ENCODE measurements at regions not wholly inside any gene's neighbourhood (a gene's known extent, or its start where the extent isn't known, plus 50 kb on each side); places are given as distances from the start of the nearest gene placed in this dataset.

DNA sequence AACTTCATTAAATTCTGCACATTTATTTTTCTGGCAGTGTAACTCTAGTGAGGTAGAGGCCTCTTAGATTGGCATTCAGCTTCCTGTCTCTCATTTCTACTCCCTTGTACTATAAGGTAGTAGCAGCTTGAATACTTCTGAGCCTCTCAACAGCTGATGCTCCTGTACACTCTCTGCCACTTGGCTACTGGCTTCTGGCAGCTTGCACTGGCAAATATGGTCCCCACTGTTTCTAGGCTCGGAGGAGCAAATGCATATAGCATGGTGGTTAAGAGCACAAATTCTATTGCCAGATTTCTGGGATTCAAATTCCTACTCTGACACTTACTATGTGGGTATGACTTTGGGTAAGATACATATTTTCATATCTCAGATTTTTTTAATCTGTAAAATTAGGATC, 292.8 kb upstream of the ADGRB3 start:
- 27% methylated on average over 1 of the region's 1 CpG for WGBS (ENCODE audit: insufficient coverage, low coverage, missing lambda C conversion rate)
- Histone ChIP-seq H3K4me2 (ENCODE audit: insufficient read depth, low read length) (no peak overlapping the region), H3K4me3 (no peak overlapping the region), H2AFZ (ENCODE audit: low read depth, low read length) (no peak overlapping the region; the same call in 1 of the 2 replicates), H3K27ac (ENCODE audit: extremely low read depth, low read depth, low read length) (no peak overlapping the region), H3K27me3 (ENCODE audit: control insufficient read depth in 2 of 2, insufficient read depth in 2 of 2, low read length in 2 of 2) (no peaks in the 10 kb centered on the region), H4K20me1 (replicated peaks; ENCODE audit: control insufficient read depth, insufficient read depth, low read length) (no peaks in the 10 kb centered on the region), H3K4me1 (replicated peaks in 1 of 2; ENCODE audit: control insufficient read depth in 2 of 2, insufficient read depth in 2 of 2, low read length in 2 of 2) (no peaks in the 10 kb centered on the region), H3K9me3 (replicated peaks; ENCODE audit: control insufficient read depth, insufficient read depth, low read depth, low read length) (no peaks in the 10 kb centered on the region), H3K79me2 (ENCODE audit: control insufficient read depth, insufficient read depth, low read length) (no peaks in the 10 kb centered on the region), H3K9ac (ENCODE audit: insufficient read depth in 1 of 2, low read depth in 2 of 2, low read length in 2 of 2) (no peak overlapping the region), H3K9me1 (ENCODE audit: control insufficient read depth, insufficient read depth, low read length) (no peaks in the 10 kb centered on the region), H3K36me3 (ENCODE audit: control insufficient read depth, insufficient read depth, low read length) (no peaks in the 10 kb centered on the region)
- ChIA-PET CTCF (ENCODE audit: low intra/inter-chr PET ratio) (no interaction called here), POLR2A (no interaction called here)
- ATAC-seq, result no peak
- no TSS peak for BruUV-seq (replicated peaks)
- no peak for FAIRE-seq
- in situ Hi-C loops (cut with MboI), result loop anchor here (10.0 kb wide), 2 partner anchors 293 to 433 kb away; partner anchors contain the start of gene ADGRB3
- intact Hi-C loops (cut with micrococcal nuclease), result loop anchor here (10.0 kb wide), 2 partner anchors 233 to 623 kb away; no protein-coding TSS in a partner anchor
- no peak for DNase-seq (ENCODE audit: extremely low read depth in 1 of 4, low spot score in 3 of 4)
- TF ChIP-seq PTBP1 (IDR thresholded peaks at IDR 0.05; ENCODE audit: low read depth, low read length) (no peak), TBL1XR1 (IDR thresholded peaks at IDR 0.05; ENCODE audit: low read length in 2 of 2) (no peak), SUPT5H (IDR thresholded peaks at IDR 0.05) (no peak), HMG20A (CRISPR knock-in tag; conservative IDR thresholded peaks at IDR 0.05) (no peak), MTA2 (IDR thresholded peaks at IDR 0.05; ENCODE audit: low read depth) (no peak), KLF1 (tag; IDR thresholded peaks at IDR 0.05) (no peak), XRCC3 (IDR thresholded peaks at IDR 0.05) (no peak), CCAR2 (IDR thresholded peaks at IDR 0.05; ENCODE audit: low read depth, low read length) (no peak), ZNF644 (tag; IDR thresholded peaks at IDR 0.05; ENCODE audit: low read depth) (no peak), JUN (IDR thresholded peaks at IDR 0.05; ENCODE audit: borderline replicate concordance, low read depth, low read length) (no peak), JUN (CRISPR knock-in tag; IDR thresholded peaks at IDR 0.05; ENCODE audit: borderline replicate concordance) (no peak), ZNF282 (CRISPR knock-in tag; IDR thresholded peaks at IDR 0.05) (no peak), ZNF23 (CRISPR knock-in tag; IDR thresholded peaks at IDR 0.05) (no peak), MAFG (tag; conservative IDR thresholded peaks at IDR 0.05) (no peak), PML (IDR thresholded peaks at IDR 0.05; ENCODE audit: low read length) (no peak), ZNF12 (CRISPR knock-in tag; IDR thresholded peaks at IDR 0.05) (no peak), ZFP30 (CRISPR knock-in tag; IDR thresholded peaks at IDR 0.05; ENCODE audit: borderline replicate concordance) (no peak)
- TF ChIP-seq, protein P1, sequence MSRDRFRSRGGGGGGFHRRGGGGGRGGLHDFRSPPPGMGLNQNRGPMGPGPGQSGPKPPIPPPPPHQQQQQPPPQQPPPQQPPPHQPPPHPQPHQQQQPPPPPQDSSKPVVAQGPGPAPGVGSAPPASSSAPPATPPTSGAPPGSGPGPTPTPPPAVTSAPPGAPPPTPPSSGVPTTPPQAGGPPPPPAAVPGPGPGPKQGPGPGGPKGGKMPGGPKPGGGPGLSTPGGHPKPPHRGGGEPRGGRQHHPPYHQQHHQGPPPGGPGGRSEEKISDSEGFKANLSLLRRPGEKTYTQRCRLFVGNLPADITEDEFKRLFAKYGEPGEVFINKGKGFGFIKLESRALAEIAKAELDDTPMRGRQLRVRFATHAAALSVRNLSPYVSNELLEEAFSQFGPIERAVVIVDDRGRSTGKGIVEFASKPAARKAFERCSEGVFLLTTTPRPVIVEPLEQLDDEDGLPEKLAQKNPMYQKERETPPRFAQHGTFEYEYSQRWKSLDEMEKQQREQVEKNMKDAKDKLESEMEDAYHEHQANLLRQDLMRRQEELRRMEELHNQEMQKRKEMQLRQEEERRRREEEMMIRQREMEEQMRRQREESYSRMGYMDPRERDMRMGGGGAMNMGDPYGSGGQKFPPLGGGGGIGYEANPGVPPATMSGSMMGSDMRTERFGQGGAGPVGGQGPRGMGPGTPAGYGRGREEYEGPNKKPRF (IDR thresholded peaks at IDR 0.05; ENCODE audit: low read depth, low read length), result no peak

Measured in K562 (cell line).